HepG2 (cell line): ENCODE measurements at regions not wholly inside any gene's neighbourhood (a gene's known extent, or its start where the extent isn't known, plus 50 kb on each side); places are given as distances from the start of the nearest gene placed in this dataset.
A peak's percentile ranks its signal among the peaks of the same experiment; 100 is the strongest.

Source experiments
- ASH2L ChIP-seq: fragments of 300-600, 200-600 bp; sonication (generic); IDR thresholded peaks from 2 replicates; pipeline ENCODE4 v1.7.0; 2017; ENCODE audit warnings: low read depth, mild to moderate bottlenecking, moderate library complexity, mixed read lengths, low read length; ENCODE audit not compliant: insufficient read length
- ERF ChIP-seq: IDR thresholded peaks from 2 replicates; pipeline ENCODE4 v1.6.1; 2018; ENCODE audit warnings: missing biosample characterization, missing genetic modification reagents
- FOSL1 ChIP-seq: sonication (generic); formaldehyde crosslinking; IDR thresholded peaks from 2 replicates; pipeline ENCODE4 v1.9.0; 2021; ENCODE audit warnings: missing genetic modification reagents, borderline replicate concordance
- HCFC1 ChIP-seq: fragments of 150-350 bp; IDR thresholded peaks from 2 replicates; pipeline ENCODE4 v1.6.1; 2014; ENCODE audit warnings: low read depth, low read length
- HMG20B ChIP-seq: conservative IDR thresholded peaks from 2 replicates; pipeline ENCODE4 v1.6.1; 2016; ENCODE audit warnings: missing genetic modification reagents, missing compliant biosample characterization
- HOXA3 ChIP-seq: sonication (generic); formaldehyde crosslinking; IDR thresholded peaks from 2 replicates; pipeline ENCODE4 v1.5.0; 2020; ENCODE audit warnings: missing genetic modification reagents
- MYPOP ChIP-seq: sonication (generic); formaldehyde crosslinking; IDR thresholded peaks from 2 replicates; pipeline ENCODE4 v1.8.1; 2023; ENCODE audit warnings: mild to moderate bottlenecking, moderate library complexity, missing genetic modification reagents
- PPARG ChIP-seq: conservative IDR thresholded peaks from 2 replicates; pipeline ENCODE4 v1.6.1; 2016; ENCODE audit warnings: missing biosample characterization, missing genetic modification reagents
- PRDM4 ChIP-seq: sonication (generic); formaldehyde crosslinking; IDR thresholded peaks from 2 replicates; pipeline ENCODE4 v1.9.0; 2021; ENCODE audit warnings: missing genetic modification reagents, borderline replicate concordance
- SALL2 ChIP-seq: sonication (generic); formaldehyde crosslinking; IDR thresholded peaks from 2 replicates; pipeline ENCODE4 v1.8.1; 2023; ENCODE audit warnings: mild to moderate bottlenecking, missing genetic modification reagents, inconsistent platforms
- SIX4 ChIP-seq: sonication (generic); formaldehyde crosslinking; IDR thresholded peaks from 2 replicates; pipeline ENCODE4 v1.4.0; 2020; ENCODE audit warnings: missing genetic modification reagents
- THRA ChIP-seq: sonication (generic); formaldehyde crosslinking; IDR thresholded peaks from 2 replicates; pipeline ENCODE4 v1.4.0; 2020; ENCODE audit warnings: missing genetic modification reagents, borderline replicate concordance
- ZNF550 ChIP-seq: sonication (generic); formaldehyde crosslinking; IDR thresholded peaks from 2 replicates; pipeline ENCODE4 v1.4.0; 2020; ENCODE audit warnings: mild to moderate bottlenecking, missing genetic modification reagents, borderline replicate concordance
- ZNF556 ChIP-seq: sonication (generic); formaldehyde crosslinking; IDR thresholded peaks from 2 replicates; pipeline ENCODE4 v1.4.0; 2020; ENCODE audit warnings: mild to moderate bottlenecking, missing genetic modification reagents, borderline replicate concordance
- ZNF567 ChIP-seq: sonication (generic); formaldehyde crosslinking; IDR thresholded peaks from 2 replicates; pipeline ENCODE4 v1.8.1; 2023; ENCODE audit warnings: mild to moderate bottlenecking, missing genetic modification reagents, borderline replicate concordance
- ZSCAN30 ChIP-seq: sonication (generic); formaldehyde crosslinking; IDR thresholded peaks from 2 replicates; pipeline ENCODE4 v1.5.0; 2020; ENCODE audit warnings: mild to moderate bottlenecking, missing genetic modification reagents
- TF ChIP-seq, protein P1 (sequence below): sonication (generic); formaldehyde crosslinking; IDR thresholded peaks from 2 replicates; pipeline ENCODE4 v1.4.0; 2020; ENCODE audit warnings: mild to moderate bottlenecking, missing genetic modification reagents

DNA sequence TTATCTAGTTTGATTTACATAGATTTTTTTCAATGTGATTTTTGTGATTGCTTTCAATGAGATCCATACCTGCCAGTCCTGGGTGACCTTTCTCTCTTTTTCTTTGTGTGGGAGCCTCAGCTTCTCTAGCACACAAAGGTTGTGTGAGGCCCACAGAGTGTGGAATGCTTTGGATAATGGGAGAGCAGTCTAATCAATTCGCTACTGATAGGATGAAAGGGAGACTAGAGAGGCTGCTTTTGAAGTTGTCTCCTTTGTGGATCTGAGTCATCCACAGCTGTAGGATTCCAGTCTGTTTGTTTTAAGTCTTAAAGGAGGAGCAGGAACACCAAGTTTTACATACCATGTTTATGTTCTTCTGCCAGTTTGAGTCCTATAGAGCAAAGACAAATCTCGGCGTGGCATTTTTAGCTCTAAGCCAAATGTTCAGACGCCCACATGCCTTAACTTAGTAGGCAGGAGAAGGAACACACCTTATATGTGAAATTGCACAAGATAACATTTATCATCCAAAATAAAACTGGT lies 330.0 kb downstream of the ARL4A start (continued):
- TF ChIP-seq PRDM4 (no peak), ZNF556 (CRISPR knock-in tag) (peak; percentile 53; the same call in 1 of the 2 replicates), THRA (peak; percentile 92), HCFC1 (no peak), SIX4 (CRISPR knock-in tag) (peak; percentile 82), ZNF550 (CRISPR knock-in tag) (no peak), ASH2L (peak; percentile 100), MYPOP (peak; percentile 36; the same call in 1 of the 2 replicates), ZSCAN30 (CRISPR knock-in tag) (no peak), ZNF567 (no peak), HOXA3 (peak; percentile 85), SALL2 (peak; percentile 59; the same call in 1 of the 2 replicates), ERF (CRISPR knock-in tag) (peak; percentile 78; the same call in 1 of the 2 replicates), PPARG (CRISPR knock-in tag) (peak; percentile 96), FOSL1 (CRISPR knock-in tag) (peak; percentile 99), HMG20B (CRISPR knock-in tag) (peak; percentile 97)
- TF ChIP-seq, protein P1, sequence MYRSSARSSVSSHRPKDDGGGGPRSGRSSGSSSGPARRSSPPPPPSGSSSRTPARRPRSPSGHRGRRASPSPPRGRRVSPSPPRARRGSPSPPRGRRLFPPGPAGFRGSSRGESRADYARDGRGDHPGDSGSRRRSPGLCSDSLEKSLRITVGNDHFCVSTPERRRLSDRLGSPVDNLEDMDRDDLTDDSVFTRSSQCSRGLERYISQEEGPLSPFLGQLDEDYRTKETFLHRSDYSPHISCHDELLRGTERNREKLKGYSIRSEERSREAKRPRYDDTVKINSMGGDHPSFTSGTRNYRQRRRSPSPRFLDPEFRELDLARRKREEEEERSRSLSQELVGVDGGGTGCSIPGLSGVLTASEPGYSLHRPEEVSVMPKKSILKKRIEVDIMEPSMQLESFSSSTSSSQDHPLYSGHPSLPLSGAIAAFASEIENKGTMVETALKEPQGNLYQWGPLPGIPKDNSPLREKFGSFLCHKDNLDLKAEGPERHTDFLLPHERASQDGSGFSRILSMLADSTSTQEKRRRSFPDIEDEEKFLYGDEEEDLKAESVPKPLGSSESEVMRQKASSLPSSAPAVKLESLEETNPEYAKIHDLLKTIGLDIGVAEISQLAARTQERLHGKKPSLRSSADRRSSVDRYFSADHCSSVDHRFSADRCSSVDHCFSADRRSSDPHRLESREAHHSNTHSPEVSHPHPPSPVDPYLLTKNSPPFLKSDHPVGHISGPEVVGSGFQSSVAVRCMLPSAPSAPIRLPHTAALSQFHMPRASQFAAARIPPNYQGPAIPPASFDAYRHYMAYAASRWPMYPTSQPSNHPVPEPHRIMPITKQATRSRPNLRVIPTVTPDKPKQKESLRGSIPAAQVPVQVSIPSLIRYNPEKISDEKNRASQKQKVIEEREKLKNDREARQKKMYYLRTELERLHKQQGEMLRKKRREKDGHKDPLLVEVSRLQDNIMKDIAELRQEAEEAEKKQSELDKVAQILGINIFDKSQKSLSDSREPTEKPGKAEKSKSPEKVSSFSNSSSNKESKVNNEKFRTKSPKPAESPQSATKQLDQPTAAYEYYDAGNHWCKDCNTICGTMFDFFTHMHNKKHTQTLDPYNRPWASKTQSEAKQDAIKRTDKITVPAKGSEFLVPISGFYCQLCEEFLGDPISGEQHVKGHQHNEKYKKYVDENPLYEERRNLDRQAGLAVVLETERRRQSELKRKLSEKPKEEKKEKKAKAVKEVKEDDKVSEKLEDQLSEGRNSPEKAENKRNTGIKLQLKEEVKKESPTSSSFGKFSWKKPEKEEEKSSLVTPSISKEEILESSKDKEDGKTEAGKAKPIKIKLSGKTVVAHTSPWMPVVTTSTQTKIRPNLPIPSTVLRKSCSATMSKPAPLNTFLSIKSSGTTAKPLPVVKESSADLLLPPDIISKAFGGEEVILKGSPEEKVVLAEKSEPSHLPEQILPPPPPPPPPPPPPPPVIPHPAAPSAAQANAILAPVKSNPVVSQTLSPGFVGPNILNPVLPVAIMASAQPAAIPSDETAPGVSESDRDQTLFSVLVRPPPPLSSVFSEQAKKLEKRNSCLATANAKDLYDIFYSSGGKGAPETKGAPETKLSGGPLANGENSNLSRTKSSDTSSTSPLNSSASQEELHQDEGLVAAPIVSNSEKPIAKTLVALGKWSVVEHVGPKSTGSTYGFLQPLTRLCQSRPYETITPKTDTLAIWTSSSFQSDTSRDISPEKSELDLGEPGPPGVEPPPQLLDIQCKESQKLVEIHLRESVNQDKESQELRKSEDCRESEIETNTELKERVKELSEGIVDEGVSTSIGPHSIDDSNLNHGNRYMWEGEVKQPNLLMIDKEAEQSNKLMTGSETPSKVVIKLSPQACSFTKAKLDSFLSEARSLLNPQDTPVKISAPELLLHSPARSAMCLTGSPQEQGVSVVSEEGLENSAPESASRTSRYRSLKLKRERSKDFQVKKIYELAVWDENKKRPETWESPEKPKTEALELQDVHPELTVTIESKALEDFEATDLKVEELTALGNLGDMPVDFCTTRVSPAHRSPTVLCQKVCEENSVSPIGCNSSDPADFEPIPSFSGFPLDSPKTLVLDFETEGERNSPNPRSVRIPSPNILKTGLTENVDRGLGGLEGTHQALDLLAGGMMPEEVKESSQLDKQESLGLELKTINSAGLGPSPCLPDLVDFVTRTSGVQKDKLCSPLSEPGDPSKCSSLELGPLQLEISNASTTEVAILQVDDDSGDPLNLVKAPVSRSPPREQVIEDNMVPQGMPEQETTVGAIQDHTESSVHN (CRISPR knock-in tag), result no peak
